Activated T-cell treated with anti-CD3 and anti-CD28 coated beads for 48 hours (primary cell): ENCODE measurements at regions not wholly inside any gene's neighbourhood (a gene's known extent, or its start where the extent isn't known, plus 50 kb on each side); places are given as distances from the start of the nearest gene placed in this dataset.

Experiments
- DNase-seq: peaks from one replicate; pipeline ENCODE4 v3.0.0-alpha.2; 2020; ENCODE audit warnings: low read depth

DNA sequence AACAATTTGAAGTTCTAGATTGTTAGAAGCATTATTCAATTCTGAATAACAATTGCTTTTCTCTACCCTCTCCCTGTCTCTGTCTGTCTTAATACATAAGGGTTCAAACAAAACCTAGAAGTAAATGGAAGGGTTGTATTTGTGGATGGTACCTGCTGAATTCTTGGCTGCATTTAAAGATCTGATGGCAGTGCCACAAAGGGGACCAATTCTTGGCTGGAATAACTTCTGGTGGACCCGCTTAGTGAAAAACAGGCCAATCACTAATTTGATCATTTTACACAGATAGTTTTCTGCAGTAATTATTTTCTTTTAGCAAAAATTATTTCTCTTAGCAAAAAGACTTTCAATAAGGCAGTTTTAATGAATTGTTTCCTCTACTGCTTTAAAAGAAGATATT is 353.5 kb downstream of the MYCN start:
- no peak for DNase-seq

DNA sequence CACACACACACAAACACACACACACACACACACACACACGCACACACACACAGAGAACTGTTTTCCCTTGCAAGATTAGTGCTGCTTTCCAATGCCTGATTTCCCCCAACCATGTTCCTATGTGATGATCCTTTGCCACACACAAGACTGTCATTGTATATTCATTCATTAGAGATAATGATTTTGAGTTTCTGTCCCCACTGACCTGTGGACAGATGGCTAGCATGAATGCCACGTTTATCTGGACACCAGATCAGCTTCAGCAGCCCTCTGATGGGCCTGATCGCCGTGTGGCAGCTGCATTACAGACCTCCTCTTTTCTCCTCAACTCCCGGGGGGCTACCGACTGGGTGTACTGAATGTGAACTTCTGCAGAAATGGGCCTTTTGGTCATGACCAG is 353.0 kb downstream of the MYCN start:
- no peak for DNase-seq

DNA sequence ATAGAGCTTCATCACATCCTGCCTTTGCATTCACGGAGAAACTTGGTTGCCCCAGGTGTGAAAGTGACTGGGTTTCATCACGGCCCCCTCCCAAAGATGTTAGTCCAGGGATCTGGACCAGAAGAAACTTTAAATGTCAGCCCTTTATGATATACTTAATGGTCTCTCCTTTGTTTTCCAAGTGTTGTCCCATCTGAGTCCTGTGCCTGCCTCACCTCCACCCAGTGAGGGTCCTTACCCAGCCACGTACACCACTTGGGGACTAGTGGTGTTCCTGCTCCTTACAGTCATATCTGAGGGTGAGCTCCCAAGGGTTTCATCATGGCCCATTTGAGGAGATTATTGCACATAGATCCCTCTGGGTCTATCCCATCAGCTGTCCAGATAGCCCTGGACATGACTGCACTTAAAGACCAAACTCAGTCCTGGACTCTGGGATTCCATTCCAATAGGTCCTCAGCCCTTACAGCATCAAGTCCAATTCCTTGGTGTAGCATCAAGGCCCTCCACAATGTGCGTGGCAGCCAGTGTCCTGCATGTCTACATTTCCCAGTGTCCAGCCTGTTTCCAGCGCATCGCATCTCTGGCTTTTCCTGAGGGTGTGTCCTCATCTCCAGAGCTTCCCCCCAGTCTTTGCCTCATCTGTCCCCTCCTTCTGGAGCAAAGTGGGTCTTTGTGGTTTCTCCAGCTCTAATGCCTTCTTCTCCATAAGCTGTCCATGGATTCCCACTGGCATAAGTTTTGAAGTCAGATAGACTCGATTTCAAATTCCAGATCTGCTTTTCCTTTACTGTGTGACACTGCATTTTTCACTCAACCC is 351.6 kb downstream of the MYCN start:
- no peak for DNase-seq

DNA sequence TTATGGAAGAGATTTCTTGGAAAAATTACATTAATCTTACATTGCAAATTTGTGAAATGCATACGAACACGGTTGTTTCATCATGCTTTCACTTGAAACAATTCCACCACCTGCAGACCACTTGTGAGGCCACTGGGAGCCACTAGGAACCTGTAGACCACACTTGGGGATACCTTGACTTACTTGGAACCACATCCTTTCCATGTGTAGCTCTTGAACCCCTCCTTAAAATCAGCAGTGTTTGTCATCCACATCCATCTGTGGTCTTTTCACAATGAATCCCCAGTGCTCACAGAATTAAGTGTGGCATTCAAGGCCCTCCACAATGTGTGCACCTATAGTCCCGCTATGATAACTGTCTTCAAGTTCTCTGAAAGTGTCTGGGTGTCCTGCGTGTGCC is 350.9 kb downstream of the MYCN start:
- DNase-seq: no peak

DNA sequence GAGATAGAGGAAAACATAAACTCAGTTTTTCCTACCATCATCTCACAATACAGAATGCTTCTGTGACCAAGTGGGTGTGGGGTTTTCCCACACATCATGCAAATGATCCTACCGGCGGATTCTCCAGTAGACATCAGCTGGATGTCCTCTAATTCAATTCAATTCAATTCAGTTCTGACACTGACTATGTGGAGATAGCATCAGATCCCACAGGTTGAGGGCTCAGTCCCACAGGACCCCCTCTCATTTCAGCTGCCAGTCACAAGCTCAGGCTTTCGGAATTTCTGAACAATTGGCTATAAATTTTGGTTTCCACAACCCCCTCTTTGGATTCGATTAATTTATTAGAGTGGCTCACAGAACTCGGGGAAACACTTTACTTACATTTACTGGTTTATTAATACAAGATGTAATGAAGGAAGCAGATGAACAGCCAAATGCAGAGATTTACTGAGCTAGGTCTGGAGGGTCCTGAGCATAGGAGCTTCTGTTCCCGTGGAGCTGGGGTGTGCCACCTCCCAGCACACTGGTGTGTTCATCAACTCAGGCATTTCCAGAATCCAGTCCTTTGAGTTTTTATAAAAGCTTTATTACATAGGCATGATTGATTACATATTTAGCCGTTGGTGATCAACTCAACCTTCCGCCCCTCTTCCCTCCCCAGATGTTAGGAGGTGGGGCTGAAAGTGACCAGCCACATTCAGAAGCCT is 350.1 kb downstream of the MYCN start:
- no peak for DNase-seq

DNA sequence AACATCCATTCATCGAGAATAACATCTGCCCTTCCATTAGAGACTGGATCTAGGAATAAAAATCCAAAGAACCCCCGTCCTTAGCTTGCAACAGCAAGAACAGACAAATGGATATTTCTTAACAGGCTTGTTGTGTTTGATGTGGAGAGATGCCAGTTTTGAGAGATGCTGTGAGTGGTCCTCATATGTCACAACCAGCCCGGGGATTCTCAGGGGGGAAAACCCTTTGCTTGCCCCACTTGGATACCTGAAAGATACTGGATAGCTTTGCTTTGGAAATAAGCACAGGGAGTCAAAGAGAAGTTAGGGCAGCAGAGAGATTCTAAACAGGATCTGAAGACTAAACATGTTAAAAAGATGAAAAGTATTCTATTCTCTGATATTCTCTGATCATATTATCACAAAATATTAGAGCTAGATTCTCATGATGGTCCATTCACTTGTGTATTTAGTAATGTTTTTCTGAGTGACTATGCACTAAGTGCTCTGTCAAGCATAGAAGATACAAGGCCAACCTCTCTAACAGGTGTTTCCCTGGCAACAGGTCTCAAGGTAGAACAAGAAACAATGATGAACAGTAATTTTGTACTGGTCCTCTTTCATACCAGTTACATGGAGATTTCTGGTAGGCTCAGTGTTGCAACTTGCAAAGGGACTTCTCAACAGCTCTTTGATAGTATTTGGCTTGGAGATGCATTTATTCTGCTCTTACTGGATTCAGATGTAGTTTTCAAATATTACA is 348.2 kb downstream of the MYCN start:
- no peak for DNase-seq

DNA sequence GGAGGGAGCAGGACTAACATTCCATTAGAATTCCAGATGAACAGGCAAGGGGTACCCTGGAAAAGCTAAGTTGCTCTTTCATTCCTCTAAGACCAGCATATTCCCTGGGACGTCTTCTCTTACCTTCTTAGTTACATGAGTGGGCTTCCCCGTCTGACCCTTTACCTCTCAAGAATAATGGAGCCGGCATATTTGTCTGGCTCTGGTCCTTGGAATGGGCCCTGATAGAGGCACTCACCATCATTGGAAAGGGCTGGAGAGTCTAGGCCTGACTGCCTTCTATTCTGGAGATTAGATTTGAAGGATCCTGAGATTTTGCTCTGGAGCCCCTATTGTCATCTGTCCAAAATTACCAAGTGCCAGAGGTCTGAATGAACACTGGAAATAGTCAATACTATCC is 347.5 kb downstream of the MYCN start:
- DNase-seq: no peak

DNA sequence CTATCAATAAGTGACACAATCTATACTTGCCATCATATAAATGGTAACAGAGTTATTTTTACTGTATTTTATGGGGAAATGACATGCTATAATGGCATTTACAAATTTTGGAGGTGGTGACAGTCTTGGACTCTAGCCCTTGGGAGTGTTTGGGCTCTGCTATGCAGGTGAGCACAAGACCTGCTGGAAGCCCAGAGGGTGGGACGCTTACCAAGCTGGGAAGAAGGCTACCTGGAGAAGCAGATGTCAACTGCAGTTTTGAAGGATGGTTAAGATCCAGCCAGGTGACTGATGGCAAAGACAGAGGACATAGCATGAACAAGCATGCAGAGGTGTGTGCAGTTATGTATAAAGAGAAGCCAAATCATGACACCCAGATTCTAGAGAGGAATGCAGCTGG is 346.9 kb downstream of the MYCN start:
- DNase-seq: no peak

DNA sequence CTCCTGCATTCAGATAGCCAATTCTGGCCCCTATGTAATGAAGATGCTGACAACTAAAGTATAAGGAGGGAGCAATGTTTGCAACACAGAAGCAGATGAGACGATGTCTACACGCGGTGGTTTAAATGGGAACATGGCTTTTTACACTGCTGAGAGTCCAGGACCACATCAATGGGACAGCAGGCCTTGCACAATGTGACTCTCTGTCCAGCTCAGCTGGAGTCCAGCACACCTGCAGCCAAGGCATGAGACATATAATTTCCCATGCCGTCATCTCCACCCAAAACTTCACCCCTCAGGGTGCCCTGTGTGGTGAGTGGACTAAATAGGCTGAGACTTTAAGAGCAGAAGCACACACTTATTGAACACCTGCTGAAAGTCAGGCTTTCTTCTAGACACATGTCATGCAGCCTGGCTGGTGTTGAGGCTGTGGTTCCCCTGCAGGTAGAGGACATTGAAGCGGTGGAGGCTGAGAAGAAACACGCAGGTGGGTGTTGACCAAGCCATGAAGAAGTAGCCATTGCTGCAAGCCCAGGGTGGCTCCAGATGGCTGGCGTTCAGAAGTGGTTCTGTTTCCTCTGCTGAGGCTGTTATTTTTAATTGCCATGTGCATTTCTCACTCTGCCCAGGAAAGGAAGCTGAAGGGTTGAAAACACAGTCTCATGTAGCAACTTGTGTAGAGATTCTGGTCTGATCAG is 345.6 kb downstream of the MYCN start:
- DNase-seq: no peak

DNA sequence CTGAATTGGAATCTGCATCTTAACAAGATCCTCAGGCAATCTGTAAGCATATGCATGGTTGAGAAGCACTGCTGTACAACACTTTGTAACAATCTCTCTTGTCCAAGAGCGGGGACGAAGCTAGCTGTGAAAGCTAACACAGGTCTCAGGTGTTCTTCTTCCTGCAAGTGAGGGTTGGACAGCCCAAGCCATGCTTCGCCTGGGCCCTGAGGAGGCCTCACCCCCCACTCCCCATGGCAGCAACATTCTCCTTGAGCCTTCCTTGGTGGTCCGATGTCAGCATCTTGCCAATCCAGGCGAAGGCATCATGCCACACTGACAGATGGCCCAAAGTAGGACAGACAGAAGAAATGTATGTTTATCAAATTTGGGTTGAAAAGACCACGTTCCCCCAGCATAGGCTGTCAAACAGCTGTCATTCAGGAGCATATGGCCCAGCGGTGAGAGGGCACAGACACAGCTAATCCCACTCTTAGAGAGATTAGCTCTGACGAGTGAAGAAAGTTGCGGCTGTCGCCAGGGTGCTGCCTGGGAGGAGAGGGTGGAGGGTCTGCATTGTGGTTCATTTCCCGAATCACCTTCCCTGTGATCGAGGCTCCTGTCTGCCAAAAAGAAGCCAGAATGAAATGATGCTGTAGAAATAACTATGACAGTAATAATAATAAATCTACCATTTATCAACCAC is 344.7 kb downstream of the MYCN start:
- DNase-seq: no peak

DNA sequence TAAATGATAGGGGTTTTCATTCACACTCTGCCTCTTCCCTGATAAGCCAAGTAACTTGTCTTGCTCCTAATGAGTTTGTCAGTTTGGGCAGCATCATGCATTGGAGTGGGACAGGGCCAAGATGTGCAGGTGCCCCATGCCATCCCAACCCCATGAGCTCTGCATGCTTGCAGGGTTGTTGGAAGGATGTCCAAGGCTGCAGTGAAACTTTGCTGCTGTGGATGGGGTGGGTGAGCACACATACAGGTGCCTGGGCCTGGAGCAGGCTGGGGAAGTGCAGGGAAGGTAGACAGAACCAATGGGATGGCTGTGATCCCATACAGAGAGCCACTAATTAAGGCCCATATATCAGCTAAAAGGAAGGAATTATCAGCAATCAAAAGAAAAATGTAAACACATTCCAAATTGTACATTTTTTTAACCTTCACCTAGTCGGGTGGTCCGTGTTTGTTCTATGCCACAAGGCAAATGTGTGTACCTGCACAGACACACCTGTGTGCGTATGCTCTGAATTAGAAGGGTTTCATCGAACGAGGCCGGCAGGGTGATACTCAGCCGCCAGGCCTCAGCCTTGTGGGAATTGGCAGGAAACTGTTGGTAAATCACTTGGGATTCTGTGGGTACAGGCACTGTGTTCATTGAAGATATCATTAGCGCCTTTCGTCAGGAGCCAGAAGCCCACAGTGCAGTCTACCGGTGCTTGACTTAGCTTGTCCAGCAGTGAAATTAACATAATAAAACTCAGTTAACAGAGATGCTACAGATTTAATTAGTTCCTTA is 342.9 kb downstream of the MYCN start:
- no peak for DNase-seq

DNA sequence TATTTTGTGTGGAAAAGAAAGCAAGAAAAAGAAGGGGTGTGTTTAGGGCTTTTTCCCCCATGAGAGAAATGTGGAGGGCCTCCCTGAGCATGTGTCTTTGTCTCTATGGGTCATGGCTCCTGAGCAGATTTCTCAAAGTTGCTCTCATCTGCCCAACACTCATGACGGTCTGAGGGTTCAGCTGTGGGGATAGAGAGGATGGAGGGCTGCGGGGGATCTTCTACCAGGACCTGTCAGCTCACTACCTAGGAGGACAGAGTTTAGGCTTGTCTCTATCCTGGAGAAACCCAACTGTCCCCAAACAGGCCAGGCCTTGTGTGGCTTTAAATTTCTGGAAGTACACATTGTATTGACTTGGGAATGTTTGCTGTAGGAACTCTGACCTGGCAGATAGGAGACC is 342.2 kb downstream of the MYCN start:
- DNase-seq: no peak

DNA sequence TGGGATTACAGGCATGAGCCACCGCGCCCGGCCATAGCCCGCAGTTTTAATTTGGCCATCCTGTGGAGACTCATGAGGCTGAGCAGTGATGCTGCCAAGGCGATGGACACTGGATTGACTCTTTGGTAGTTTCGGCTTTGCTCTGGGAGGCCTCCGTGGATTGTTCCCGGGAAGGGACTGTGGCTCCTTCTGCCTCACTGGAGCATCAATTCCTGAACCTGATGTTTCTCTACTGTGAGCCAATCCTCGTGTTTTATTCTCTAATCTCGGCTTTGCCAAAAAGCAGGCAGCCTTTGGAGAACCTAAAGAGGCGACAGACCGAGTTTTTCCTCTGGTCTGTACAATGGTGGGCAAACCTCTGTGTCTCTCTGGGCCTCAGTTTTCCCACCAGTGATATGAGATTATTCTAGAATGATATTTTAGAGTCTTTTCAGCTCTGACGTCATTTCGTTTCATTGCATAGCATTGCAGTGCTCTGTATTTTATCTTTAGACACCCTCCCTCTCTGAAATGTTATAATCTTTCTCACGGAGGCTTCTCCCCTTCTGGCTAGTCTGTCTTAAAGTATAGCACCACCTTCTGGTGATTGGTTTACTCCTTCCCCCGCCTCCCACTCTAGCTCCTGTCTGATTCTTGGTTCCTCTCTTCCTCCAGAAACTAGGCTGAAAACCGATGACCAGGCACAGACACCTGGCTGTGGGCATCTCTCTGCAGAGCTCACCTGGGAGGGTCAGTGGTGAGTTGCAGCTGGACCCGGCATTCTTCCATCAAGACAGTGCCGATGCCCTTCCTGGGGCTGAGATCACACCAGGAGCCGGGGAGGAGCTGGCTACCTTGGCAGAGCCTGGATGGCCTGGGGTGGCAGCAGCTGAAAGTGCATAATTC is 341.3 kb downstream of the MYCN start:
- no peak for DNase-seq

DNA sequence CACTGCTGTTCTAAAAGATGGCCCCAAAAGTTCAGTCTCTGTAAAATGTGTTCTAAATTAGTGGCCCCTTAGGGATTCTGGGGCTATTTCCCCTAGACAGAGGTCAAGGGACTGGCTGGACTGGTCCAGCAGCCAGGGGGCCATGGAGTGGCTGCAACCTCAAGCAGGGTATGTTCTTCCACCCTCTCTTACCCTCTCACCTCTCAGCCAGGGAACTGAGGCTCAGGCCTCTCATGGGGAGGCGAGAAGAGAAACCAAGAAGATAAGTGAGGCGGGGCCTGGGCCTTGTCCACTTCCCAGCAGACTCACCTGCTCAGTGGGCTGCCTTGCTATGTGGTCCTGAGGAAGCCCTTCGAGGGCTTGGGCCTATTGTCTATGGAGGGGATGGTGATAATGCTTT is 339.7 kb downstream of the MYCN start:
- no peak for DNase-seq

DNA sequence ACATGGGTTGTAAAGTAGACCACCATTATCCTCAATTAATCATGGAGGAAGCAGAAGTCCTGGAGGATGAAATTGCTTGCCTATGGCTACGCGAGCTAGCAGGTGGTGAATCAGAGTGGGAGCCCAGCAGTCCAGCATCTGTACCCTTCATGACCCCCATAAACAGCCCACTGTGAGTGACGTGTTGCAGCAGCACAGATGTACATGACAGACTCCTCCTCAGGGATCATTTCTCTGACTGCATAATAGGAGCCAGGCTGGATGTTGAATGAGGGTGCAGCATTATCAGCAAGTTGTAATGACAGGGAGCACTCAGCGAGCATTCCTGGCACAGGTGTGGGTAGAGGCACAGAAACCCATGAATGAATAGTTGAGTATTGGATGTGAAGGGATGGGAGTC is 339.3 kb downstream of the MYCN start:
- DNase-seq: no peak

DNA sequence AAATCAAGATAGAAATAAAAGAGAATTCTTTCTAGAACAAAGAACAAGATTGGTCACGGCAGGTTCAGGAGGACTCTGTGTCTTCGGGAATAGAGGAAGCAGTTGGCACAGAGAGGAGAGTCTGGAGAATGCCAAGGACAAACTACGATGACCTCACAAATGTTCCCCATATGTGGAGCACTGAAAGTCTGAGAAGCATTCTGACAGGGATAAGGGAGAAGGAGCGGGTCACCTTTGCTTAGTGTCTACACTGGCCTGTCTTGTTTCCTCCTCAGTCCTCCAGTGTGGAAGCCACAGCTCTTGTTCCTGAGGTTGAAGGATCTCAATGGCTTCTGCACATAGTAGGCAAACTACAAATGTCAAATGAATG is 338.8 kb downstream of the MYCN start:
- no peak for DNase-seq

DNA sequence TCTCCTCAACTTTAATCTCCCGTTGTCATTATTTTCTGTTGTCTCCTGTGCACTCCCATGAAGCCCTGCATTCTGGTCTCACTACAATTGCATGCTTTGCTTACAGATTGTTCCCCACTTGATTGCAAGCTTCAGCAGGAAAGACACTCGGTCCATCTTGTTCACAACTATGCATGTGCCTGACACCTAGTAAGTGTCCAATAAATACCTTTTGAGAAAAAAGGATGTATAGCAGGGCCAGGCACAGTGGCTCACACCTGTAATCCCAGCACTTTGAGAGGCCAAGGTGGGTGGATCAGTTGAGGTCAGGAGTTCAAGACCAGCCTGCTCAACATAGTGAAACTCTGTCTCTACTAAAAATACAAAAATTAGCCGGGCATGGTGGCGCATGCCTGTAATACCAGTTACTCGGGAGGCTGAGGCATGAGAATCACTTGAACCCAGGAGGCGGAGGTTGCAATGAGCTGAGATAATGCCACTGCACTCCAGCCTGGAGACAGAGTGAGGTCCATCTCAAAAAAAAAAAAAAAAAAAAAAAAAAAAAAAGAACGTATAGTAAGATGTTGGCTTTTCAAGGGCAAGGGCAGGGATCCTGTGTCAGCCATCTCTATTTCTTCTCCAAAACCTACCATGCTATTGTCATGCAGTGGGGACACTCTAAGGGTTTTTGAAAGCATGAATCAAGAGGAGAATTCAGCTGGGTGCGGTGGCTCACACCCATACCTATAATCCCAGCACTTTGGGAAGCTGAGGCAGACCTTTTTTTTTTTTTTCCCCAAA is 338.3 kb downstream of the MYCN start:
- DNase-seq: no peak

DNA sequence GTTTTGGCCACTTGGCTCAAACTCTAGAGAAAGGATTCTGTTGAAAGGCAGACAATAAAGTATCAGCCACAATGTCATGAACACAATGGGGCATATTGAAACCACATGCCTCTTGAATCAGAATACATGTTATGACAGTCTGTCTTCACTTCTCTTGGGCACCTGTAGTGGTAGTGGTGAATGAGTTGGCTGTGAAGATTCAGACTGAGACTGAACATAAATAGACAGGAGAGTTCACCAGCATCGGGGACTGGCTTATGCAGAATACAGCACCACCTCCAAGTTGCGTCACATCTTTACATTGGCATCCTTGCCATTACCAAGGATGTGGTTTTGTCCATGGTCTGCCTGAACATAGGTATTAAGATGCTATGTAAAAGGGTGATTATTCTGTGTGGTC is 336.8 kb downstream of the MYCN start:
- no peak for DNase-seq

DNA sequence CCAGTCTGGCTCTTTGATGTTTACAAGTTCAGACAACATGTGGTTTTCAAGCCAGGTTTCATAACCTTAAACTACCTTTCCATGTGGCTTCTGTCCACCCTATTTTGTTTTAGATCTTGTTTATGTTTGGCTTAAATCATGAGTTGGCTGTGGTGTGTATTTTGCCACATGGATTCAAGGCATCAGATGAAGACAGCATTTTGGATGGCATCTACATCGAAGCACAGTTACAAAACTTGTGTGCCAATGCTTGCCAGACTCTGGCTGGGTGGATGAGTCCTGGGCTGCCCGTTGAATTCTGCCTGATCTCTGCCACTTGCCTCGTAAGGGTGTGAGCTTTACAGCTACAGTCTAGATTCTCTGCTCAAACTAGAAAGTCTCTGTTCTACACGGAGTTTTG is 335.3 kb downstream of the MYCN start:
- no peak for DNase-seq
